ENCODE measurements at regions not wholly inside any gene's neighbourhood (a gene's known extent, or its start where the extent isn't known, plus 50 kb on each side); places are given as distances from the start of the nearest gene placed in this dataset.

DNA sequence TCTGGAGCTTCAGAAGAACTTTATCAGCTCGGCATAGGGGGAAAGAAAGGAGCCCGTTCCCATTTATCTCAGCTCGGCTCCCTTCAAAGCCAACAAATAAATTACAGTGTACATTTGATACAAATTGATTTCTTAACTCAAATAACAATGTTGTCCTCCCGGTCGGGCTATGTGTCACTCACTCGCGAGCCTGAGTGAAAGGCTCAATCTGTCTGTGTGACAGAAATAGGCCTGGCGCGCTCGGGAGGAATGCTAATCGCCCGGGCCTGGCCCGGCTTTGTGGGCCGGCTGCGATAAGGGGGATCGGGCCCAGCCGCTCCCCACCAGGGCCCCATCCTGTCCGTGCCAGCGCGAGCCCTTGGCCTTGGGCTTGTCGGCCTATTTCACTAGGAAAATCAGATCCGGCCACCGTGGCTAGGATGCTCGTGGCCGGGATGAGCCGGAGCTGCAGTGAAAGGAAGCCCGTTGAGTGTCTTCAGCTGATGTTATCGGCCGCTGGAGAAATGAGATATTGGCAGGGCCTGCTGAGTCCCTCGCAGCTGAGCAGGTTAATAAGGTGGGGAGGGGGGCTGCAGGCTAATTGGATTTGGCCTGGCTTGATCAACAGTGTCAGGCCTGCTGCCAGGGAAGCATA is 258.7 kb downstream of the IRX1 start:
- TF ChIP-seq CTCF (IDR thresholded peaks at IDR 0.05) (no peak), POLR2AphosphoS5 (IDR thresholded peaks at IDR 0.05) (no peak), EP300 (IDR thresholded peaks at IDR 0.05) (no peak)
